Left lung (tissue), 4 donors: ENCODE measurements at regions not wholly inside any gene's neighbourhood (a gene's known extent, or its start where the extent isn't known, plus 50 kb on each side); places are given as distances from the start of the nearest gene placed in this dataset.

Experiments
- ATAC-seq: fragments of 200-7000 bp; cut with Tn5 transposase; one replicate; pipeline ENCODE4 v1.9.1; 2020; ENCODE audit warnings: moderate library complexity
- DNase-seq, 4 donors: peaks; one replicate each; pipeline ENCODE4 v3.0.0-alpha.2; 2013 to 2020
- H3K27ac ChIP-seq, 2 donors: fragments of 200-600 bp; sonication (generic) in 1 of 2; one replicate each; pipeline versions ENCODE4 v1.5.0 to v1.8.0; 2020 to 2021
- H3K27me3 ChIP-seq, 2 donors: fragments of 200-600 bp; sonication (generic) in 1 of 2; one replicate each; pipeline versions ENCODE4 v1.5.0 to v1.8.0; 2020 to 2021
- H3K36me3 ChIP-seq, 2 donors: fragments of 200-600 bp; sonication (generic) in 1 of 2; one replicate each; pipeline versions ENCODE4 v1.5.0 to v1.8.0; 2020 to 2021
- H3K4me1 ChIP-seq, 2 donors: fragments of 200-600 bp; one replicate each; pipeline ENCODE4 v1.8.0; 2021
- H3K4me3 ChIP-seq, 2 donors: fragments of 200-600 bp; sonication (generic) in 1 of 2; one replicate each; pipeline versions ENCODE4 v1.5.0 to v1.8.0; 2020 to 2021; ENCODE audit warnings: mild to moderate bottlenecking in 1 of 2
- H3K9me3 ChIP-seq, 2 donors: fragments of 200-600 bp; sonication (generic) in 1 of 2; one replicate each; pipeline versions ENCODE4 v1.5.0 to v1.8.0; 2020 to 2021
- CTCF ChIP-seq, 2 donors: fragments of 200-600 bp; sonication (generic) in 1 of 2; IDR thresholded peaks; one replicate each; pipeline versions ENCODE4 v1.5.0 to v1.8.0; 2021; ENCODE audit warnings: antibody characterized with exemption in 2 of 2
- intact Hi-C, 2 donors: fragments of 100-400 bp; cut with DNase I; formaldehyde crosslinking; loops; one replicate each; pipeline versions ENCODE4 v1.11.2 to v1.14.2; 2022
- donor health status: DM: no; HTN: yes; CAD: no.
- donor health status: DM: no; HTN: no; CAD: no.

DNA sequence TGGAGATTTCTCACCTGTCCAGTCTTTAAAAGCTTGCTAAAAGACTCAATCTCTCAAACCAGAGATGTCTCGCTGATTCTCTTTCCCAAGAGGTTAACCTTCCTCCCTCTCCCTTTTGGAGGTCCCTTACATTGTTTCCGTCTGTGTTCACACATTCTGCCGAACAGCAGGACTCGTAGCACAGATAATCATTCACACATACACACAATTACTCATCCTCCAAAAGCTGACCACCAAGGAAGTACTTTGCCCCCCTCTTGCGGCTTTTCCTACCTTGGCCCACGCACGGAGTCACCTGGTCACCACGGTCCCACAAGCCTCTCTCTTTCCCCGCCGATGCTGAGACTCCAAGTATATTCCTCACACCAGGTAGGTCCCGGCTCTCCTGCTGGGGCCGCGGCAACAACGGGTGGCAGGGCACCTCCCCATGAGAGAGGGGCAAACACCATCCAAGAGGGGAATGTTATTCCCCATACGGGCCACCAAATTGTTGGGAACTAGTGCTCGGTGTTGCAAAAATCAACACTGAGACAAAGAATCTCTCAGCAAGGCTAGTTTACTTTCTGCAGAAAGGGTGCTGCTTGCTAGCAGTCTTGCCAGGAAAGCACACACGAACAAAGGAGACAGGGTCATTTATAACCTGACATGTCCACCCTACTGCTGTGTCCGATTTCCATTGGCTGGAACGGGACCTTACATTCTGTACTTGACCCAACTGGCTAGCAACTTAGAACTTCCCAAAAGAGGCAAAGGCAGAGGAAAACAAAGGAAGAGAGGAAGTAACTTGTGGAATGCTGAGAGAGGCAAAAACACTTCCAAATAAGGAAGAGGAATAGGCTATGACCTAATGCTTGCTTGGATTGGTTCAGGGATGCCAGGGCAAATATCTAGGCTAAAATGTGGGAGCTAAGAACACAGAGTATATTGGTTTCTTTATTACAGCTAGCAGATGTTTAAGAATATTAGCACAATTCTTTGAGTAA is 102.1 kb upstream of the NECTIN3 start:
- Histone ChIP-seq H3K4me3 (no peak overlapping the region), H3K27ac (no peak overlapping the region), H3K9me3 (peaks cover 0 to 23% of the 10 kb centered on the region in 2 donors), H3K36me3 (no peaks in the 10 kb centered on the region), H3K4me1 (no peaks in the 10 kb centered on the region), H3K27me3 (no peaks in the 10 kb centered on the region)
- intact Hi-C loops = no loop called here
- no peak for TF ChIP-seq CTCF (IDR thresholded peaks at IDR 0.05)
- no peak for DNase-seq
- no peak for ATAC-seq

GRCh38 chr3:110971010-110971601 is 100.5 kb upstream of the NECTIN3 start:
- H3K27ac ChIP-seq = no peak overlapping the region
- no peaks in the 10 kb centered on the region for H3K4me1 ChIP-seq
- H3K27me3 ChIP-seq = no peaks in the 10 kb centered on the region
- no peak overlapping the region for H3K4me3 ChIP-seq
- ATAC-seq (no peak), DNase-seq (no peak)
- intact Hi-C loops = no loop called here
- no peak for TF ChIP-seq CTCF (IDR thresholded peaks at IDR 0.05)
- H3K36me3 ChIP-seq = no peaks in the 10 kb centered on the region
- H3K9me3 ChIP-seq = peaks cover 0 to 16% of the 10 kb centered on the region in 2 donors

GRCh38 chr3:110973263-110973895 is 98.2 kb upstream of the NECTIN3 start:
- no peak overlapping the region for H3K27ac ChIP-seq
- TF ChIP-seq CTCF (IDR thresholded peaks at IDR 0.05) = no peak
- H3K9me3 ChIP-seq = peaks cover 0 to 16% of the 10 kb centered on the region in 2 donors
- no peaks in the 10 kb centered on the region for H3K36me3 ChIP-seq
- intact Hi-C loops = no loop called here
- no peaks in the 10 kb centered on the region for H3K4me1 ChIP-seq
- DNase-seq (no peak), ATAC-seq (no peak)
- no peaks in the 10 kb centered on the region for H3K27me3 ChIP-seq
- no peak overlapping the region for H3K4me3 ChIP-seq

GRCh38 chr3:110974902-110975301 is 96.7 kb upstream of the NECTIN3 start:
- Histone ChIP-seq H3K36me3 (no peaks in the 10 kb centered on the region), H3K4me1 (no peaks in the 10 kb centered on the region), H3K4me3 (no peak overlapping the region), H3K27me3 (no peaks in the 10 kb centered on the region), H3K27ac (no peak overlapping the region), H3K9me3 (peaks cover 0 to 4% of the 10 kb centered on the region in 2 donors)
- DNase-seq (no peak), ATAC-seq (no peak)
- intact Hi-C loops = no loop called here
- no peak for TF ChIP-seq CTCF (IDR thresholded peaks at IDR 0.05)
